22Rv1 (cell line): ENCODE measurements at regions not wholly inside any gene's neighbourhood (a gene's known extent, or its start where the extent isn't known, plus 50 kb on each side); places are given as distances from the start of the nearest gene placed in this dataset.

Source experiments
- H3K27ac ChIP-seq: fragments of 450-650 bp; 2 replicates; pipeline ENCODE4 v1.5.1; 2017
- ZFX ChIP-seq: fragments of 450-650 bp; IDR thresholded peaks from 2 replicates; pipeline ENCODE4 v1.6.1; 2017; ENCODE audit warnings: antibody characterized with exemption, borderline replicate concordance
- TF ChIP-seq, protein P1 (sequence below): fragments of 450-650 bp; IDR thresholded peaks from 2 replicates; pipeline ENCODE4 v1.5.1; 2017; ENCODE audit warnings: mild to moderate bottlenecking

DNA sequence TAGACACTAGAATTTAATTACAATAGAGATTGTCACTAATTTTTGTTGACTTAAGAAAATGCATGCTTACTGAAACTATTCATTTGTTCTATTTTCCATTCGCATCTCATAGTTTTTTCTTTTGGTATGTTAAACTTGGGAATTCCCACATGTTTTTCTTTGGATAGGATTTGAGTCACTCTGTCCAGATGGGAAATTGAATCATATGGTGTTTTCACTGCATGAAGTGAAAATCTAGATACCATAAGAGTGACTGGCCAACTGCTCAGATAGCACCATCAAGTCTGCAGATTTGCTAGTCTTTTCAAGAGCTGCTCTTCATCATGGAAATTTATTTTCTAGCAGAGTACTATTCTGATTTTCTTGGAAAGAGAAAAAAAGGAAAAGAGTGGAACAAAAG, 172.6 kb downstream of the FAM47B start:
- no peak for TF ChIP-seq ZFX
- TF ChIP-seq, protein P1, sequence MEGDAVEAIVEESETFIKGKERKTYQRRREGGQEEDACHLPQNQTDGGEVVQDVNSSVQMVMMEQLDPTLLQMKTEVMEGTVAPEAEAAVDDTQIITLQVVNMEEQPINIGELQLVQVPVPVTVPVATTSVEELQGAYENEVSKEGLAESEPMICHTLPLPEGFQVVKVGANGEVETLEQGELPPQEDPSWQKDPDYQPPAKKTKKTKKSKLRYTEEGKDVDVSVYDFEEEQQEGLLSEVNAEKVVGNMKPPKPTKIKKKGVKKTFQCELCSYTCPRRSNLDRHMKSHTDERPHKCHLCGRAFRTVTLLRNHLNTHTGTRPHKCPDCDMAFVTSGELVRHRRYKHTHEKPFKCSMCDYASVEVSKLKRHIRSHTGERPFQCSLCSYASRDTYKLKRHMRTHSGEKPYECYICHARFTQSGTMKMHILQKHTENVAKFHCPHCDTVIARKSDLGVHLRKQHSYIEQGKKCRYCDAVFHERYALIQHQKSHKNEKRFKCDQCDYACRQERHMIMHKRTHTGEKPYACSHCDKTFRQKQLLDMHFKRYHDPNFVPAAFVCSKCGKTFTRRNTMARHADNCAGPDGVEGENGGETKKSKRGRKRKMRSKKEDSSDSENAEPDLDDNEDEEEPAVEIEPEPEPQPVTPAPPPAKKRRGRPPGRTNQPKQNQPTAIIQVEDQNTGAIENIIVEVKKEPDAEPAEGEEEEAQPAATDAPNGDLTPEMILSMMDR, result no peak
- H3K27ac ChIP-seq, result no peak overlapping the region

DNA sequence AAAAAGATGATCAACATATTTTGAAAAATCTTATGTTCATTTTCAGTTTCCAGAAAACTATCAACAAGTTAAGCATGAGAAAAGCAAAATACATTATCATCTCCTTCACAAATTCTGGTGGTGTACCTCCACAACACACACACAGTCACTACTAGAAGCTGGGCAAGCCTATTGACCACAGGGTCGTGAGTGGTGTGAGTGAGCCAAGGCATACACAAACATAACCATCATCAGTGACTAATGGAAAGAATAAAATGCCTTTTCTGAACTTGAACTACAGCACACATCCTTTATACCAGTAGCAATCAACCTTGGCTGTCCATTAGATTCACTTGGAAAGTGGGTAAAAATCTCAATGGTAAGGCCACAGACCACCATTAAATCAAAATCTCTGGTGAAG, 180.2 kb downstream of the FAM47B start:
- no peak overlapping the region for H3K27ac ChIP-seq
- no peak for TF ChIP-seq ZFX
- TF ChIP-seq, protein P1, result no peak

- no peak overlapping the region for H3K27ac ChIP-seq
- TF ChIP-seq, protein P1, result no peak
- no peak for TF ChIP-seq ZFX
Observed at GRCh38 chrX:35149517-35149916, 206.9 kb downstream of the FAM47B start.

DNA sequence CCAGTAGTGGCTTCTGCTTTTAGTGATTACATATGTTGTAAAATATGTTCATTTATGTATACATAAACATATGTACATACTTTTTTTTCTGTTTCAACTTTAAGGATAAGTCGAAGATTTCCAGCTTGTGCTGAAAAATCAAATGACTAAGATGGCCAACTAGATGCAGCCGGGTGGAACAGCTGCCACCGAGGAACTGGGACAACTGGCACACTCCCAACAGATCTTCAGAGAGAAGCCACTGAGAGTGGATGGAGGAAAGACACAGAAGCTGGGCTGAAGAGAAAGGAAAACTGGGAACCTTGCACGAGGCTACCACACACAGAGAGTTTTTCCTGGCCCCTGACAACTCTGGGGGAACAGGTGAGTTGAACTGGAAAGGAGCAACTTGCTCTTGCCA, 207.5 kb downstream of the FAM47B start:
- no peak overlapping the region for H3K27ac ChIP-seq
- TF ChIP-seq, protein P1, result no peak
- no peak for TF ChIP-seq ZFX

DNA sequence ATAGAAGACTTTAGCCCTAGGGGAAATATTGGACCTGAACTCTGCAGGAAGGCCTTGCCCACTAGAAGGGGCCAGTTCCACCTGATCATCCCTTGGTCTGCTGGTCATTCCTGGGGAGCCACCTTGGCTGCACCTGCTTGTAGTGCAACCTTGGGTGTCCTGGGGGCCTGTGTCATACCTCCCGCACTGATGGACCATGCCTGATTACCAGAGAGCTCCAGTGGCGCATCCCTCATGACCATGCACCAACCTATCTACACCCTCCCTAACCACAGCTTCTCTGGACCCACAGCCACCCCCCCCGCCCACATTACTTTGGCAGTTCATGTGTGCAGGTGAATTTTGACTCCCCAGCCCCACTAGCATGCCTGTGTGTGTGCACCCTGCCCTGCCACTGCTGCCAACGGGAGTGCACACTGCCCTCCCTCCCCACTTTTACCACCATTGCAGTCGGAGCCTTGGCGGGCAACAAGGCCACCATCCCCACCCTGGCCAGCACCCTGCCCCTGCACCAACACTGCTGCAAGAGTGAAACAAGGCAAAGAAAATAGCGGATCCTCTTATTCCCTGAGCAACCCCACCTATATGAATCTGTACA, 208.1 kb downstream of the FAM47B start:
- no peak overlapping the region for H3K27ac ChIP-seq
- TF ChIP-seq, protein P1, result no peak
- TF ChIP-seq ZFX, result no peak

GRCh38 chrX:35166023-35166422, 223.4 kb downstream of the FAM47B start:
- TF ChIP-seq, protein P1, result no peak
- TF ChIP-seq ZFX, result no peak

More at GRCh38 chrX:35166023-35166422, 223.4 kb downstream of the FAM47B start:
- no peak overlapping the region for H3K27ac ChIP-seq
